ENCODE measurements at regions not wholly inside any gene's neighbourhood (a gene's known extent, or its start where the extent isn't known, plus 50 kb on each side); places are given as distances from the start of the nearest gene placed in this dataset.
"Not testable (repeated sequence)": the region's sequence is repeated elsewhere in the genome, so short reads cannot be mapped to it uniquely, and the experiment has no call there.

- ChIA-PET CTCF (ENCODE audit: low intra/inter-chr PET ratio, low total read pairs) (no interaction called here), POLR2A (no interaction called here)
- no peak for ATAC-seq
- Histone ChIP-seq H4K20me1 (ENCODE audit: insufficient read depth, low read length) (no peaks in the 10 kb centered on the region), H3K9me3 (ENCODE audit: low read length) (no peaks in the 10 kb centered on the region), H3K27ac (ENCODE audit: extremely low read length, insufficient read depth, low read length) (no peak overlapping the region), H2AFZ (ENCODE audit: low read length) (no peak overlapping the region), H3K9ac (ENCODE audit: insufficient read depth, low read depth, low read length) (no peak overlapping the region), H3K4me2 (ENCODE audit: low read depth, low read length) (no peak overlapping the region), H3K79me2 (ENCODE audit: insufficient read depth, low read length) (no peaks in the 10 kb centered on the region), H3K4me1 (ENCODE audit: insufficient read depth, low read length) (no peaks in the 10 kb centered on the region), H3K27me3 (ENCODE audit: control insufficient read depth in 1 of 2, insufficient read depth in 2 of 2, low read length in 2 of 2) (peaks cover 0 to 2% of the 10 kb centered on the region in 2 experiments; a peak in 1 of 5 replicates), H3K36me3 (replicated peaks in 1 of 2; ENCODE audit: control insufficient read depth in 1 of 2, insufficient read depth in 2 of 2, low read length in 2 of 2) (no peaks in the 10 kb centered on the region), H3K4me3 (replicated peaks in 1 of 3; ENCODE audit: insufficient read depth in 1 of 3, low read depth in 2 of 3, low read length in 3 of 3) (no peak overlapping the region)
- in situ Hi-C loops (cut with HindIII; ENCODE audit: extremely low pct_ligation_motif_present, low pct_unique_long_range_greater_than_20kb) (no loop called here), intact Hi-C loops (cut with micrococcal nuclease; ENCODE audit: unreplicated experiment) (no loop called here)
- FAIRE-seq = no peak
- BruUV-seq (replicated peaks) = no TSS peak
- no peak for DNase-seq (ENCODE audit: low spot score)
- WGBS (ENCODE audit: low lambda C conversion rate) = 26% methylated on average over 6 of the region's 6 CpGs
- TF ChIP-seq HDAC1 (CRISPR knock-in tag; IDR thresholded peaks at IDR 0.05) = no peak
- no peak for TF ChIP-seq ZNF572 (CRISPR knock-in tag; IDR thresholded peaks at IDR 0.05)
- no peak for TF ChIP-seq DMAP1 (CRISPR knock-in tag; IDR thresholded peaks at IDR 0.05)
- TF ChIP-seq, protein P1, sequence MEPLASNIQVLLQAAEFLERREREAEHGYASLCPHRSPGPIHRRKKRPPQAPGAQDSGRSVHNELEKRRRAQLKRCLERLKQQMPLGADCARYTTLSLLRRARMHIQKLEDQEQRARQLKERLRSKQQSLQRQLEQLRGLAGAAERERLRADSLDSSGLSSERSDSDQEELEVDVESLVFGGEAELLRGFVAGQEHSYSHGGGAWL (CRISPR knock-in tag; IDR thresholded peaks at IDR 0.05) = no peak
- TF ChIP-seq ZNF530 (CRISPR knock-in tag; IDR thresholded peaks at IDR 0.05; ENCODE audit: low read depth) = no peak
Measured at GRCh38 chr10:63052083-63052482, 81.0 kb upstream of the NRBF2 start.

DNA sequence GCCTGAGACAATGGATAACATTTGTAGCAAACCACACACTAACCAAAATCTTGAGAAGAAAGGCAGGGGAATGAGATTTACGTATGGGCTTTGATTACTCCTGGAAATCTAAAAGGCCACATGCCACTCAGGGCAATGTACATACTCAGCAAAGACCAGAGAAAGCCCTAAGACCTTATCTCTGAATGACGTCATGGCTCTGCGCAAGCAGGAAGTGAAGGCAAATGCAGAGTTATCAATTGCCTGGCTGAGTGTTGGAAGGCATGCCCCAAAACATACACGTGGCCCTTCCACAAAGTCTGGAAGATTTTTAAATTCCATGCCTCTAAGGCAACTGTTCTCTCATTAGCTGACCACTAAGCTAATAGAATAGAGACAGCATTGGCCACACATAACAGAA, 90.9 kb upstream of the NRBF2 start:
- no TSS peak for BruUV-seq (replicated peaks)
- ChIA-PET CTCF (ENCODE audit: low intra/inter-chr PET ratio, low total read pairs) (no interaction called here), POLR2A (no interaction called here)
- no peaks in the 10 kb centered on the region for H3K9me3 ChIP-seq (ENCODE audit: low read length)
- no peak overlapping the region for H3K9ac ChIP-seq (ENCODE audit: insufficient read depth, low read depth, low read length)
- ATAC-seq (no peak), FAIRE-seq (no peak), DNase-seq (ENCODE audit: low spot score) (no peak)
- in situ Hi-C loops (cut with HindIII; ENCODE audit: extremely low pct_ligation_motif_present, low pct_unique_long_range_greater_than_20kb) (no loop called here), intact Hi-C loops (cut with micrococcal nuclease; ENCODE audit: unreplicated experiment) (no loop called here)
- H3K27ac ChIP-seq (ENCODE audit: extremely low read length, insufficient read depth, low read length) = no peak overlapping the region
- H3K79me2 ChIP-seq (ENCODE audit: insufficient read depth, low read length) = no peaks in the 10 kb centered on the region
- H2AFZ ChIP-seq (ENCODE audit: low read length) = no peak overlapping the region
- no peaks in the 10 kb centered on the region for H3K4me1 ChIP-seq (ENCODE audit: insufficient read depth, low read length)
- TF ChIP-seq CREB1 (IDR thresholded peaks at IDR 0.05) = peak; percentile 88
- 0 out of 2 replicates have a peak, but pooled peaks have one; percentile 14 for TF ChIP-seq CREB1 (CRISPR knock-in tag; IDR thresholded peaks at IDR 0.05)
- peak; percentile 96 for TF ChIP-seq ATF7 (IDR thresholded peaks at IDR 0.05)
- TF ChIP-seq ATF7 (CRISPR knock-in tag; IDR thresholded peaks at IDR 0.05) = no peak
- TF ChIP-seq MEIS2 (CRISPR knock-in tag; IDR thresholded peaks at IDR 0.05) = no peak
- no peak for TF ChIP-seq ZNF282 (IDR thresholded peaks at IDR 0.05; ENCODE audit: partially characterized antibody)
- H3K36me3 ChIP-seq (replicated peaks in 1 of 2; ENCODE audit: control insufficient read depth in 1 of 2, insufficient read depth in 2 of 2, low read length in 2 of 2) = no peaks in the 10 kb centered on the region
- no peak overlapping the region for H3K4me3 ChIP-seq (replicated peaks in 1 of 3; ENCODE audit: insufficient read depth in 1 of 3, low read depth in 2 of 3, low read length in 3 of 3)
- WGBS (ENCODE audit: low lambda C conversion rate) = 30% methylated on average over 4 of the region's 4 CpGs
- 0 out of 5 replicates have a peak, but pooled peaks cover 0 to under 1% of the 10 kb centered on the region in 2 experiments for H3K27me3 ChIP-seq (ENCODE audit: control insufficient read depth in 1 of 2, insufficient read depth in 2 of 2, low read length in 2 of 2)
- H4K20me1 ChIP-seq (ENCODE audit: insufficient read depth, low read length) = no peaks in the 10 kb centered on the region
- no peak overlapping the region for H3K4me2 ChIP-seq (ENCODE audit: low read depth, low read length)

DNA sequence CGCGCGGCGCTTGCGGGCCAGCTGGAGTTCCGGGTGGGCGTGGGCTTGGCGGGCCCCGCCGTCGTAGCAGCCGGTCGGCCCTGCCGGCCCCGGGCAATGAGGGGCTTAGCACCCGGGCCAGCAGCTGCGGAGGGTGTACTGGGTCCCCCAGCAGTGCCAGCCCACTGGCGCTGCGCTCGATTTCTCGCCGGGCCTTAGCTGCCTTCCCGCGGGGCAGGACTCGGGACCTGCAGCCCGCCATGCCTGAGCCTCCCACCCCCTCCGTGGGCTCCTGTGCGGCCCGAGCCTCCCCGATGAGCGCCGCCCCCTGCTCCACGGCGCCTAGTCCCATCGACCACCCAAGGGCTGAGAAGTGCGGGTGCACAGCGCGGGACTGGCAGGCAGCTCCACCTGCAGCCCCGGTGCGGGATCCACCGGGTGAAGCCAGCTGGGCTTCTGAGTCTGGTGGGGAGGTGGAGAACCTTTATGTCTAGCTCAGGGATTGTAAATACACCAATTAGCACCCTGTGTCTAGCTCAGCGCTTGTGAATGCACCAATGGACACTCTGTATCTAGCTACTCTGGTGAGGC, 99.4 kb upstream of the NRBF2 start:
- BruUV-seq (replicated peaks); H4K20me1 ChIP-seq (ENCODE audit: insufficient read depth, low read length); CTCF ChIA-PET (ENCODE audit: low intra/inter-chr PET ratio, low total read pairs); H3K9me3 ChIP-seq (ENCODE audit: low read length); H3K4me2 ChIP-seq (ENCODE audit: low read depth, low read length); H3K27me3 ChIP-seq (ENCODE audit: control insufficient read depth in 1 of 2, insufficient read depth in 2 of 2, low read length in 2 of 2); H3K4me1 ChIP-seq (ENCODE audit: insufficient read depth, low read length); H3K4me3 ChIP-seq (replicated peaks in 1 of 3; ENCODE audit: insufficient read depth in 1 of 3, low read depth in 2 of 3, low read length in 3 of 3); in situ Hi-C loops (cut with HindIII; ENCODE audit: extremely low pct_ligation_motif_present, low pct_unique_long_range_greater_than_20kb); intact Hi-C loops (cut with micrococcal nuclease; ENCODE audit: unreplicated experiment); DNase-seq (ENCODE audit: low spot score); ATAC-seq; H3K9ac ChIP-seq (ENCODE audit: insufficient read depth, low read depth, low read length); H3K27ac ChIP-seq (ENCODE audit: extremely low read length, insufficient read depth, low read length); H3K79me2 ChIP-seq (ENCODE audit: insufficient read depth, low read length); H3K36me3 ChIP-seq (replicated peaks in 1 of 2; ENCODE audit: control insufficient read depth in 1 of 2, insufficient read depth in 2 of 2, low read length in 2 of 2); H2AFZ ChIP-seq (ENCODE audit: low read length); POLR2A ChIA-PET; FAIRE-seq: not testable (repeated sequence)
- 80% methylated on average over 2 of the region's 42 CpGs for WGBS (ENCODE audit: low lambda C conversion rate)
